ENCODE measurements at regions not wholly inside any gene's neighbourhood (a gene's known extent, or its start where the extent isn't known, plus 50 kb on each side); places are given as distances from the start of the nearest gene placed in this dataset.

GRCh38 chrX:33892670-33893069 is 239.4 kb downstream of the FAM47A start:
- TF ChIP-seq, protein P1, sequence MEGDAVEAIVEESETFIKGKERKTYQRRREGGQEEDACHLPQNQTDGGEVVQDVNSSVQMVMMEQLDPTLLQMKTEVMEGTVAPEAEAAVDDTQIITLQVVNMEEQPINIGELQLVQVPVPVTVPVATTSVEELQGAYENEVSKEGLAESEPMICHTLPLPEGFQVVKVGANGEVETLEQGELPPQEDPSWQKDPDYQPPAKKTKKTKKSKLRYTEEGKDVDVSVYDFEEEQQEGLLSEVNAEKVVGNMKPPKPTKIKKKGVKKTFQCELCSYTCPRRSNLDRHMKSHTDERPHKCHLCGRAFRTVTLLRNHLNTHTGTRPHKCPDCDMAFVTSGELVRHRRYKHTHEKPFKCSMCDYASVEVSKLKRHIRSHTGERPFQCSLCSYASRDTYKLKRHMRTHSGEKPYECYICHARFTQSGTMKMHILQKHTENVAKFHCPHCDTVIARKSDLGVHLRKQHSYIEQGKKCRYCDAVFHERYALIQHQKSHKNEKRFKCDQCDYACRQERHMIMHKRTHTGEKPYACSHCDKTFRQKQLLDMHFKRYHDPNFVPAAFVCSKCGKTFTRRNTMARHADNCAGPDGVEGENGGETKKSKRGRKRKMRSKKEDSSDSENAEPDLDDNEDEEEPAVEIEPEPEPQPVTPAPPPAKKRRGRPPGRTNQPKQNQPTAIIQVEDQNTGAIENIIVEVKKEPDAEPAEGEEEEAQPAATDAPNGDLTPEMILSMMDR (IDR thresholded peaks at IDR 0.05), result no peak
- no peak for TF ChIP-seq POLR2A (IDR thresholded peaks at IDR 0.05)

Data from Peyer's patch (tissue), 4 donors.